HFFc6 (cell line): ENCODE measurements at regions not wholly inside any gene's neighbourhood (a gene's known extent, or its start where the extent isn't known, plus 50 kb on each side); places are given as distances from the start of the nearest gene placed in this dataset.

ENCODE experiments used
- DNase-seq: peaks from one replicate; pipeline ENCODE4 v3.0.0-alpha.2; 2018
- H3K27ac Mint-ChIP-seq: 2 replicates; pipeline ENCODE4 v1.8.0; 2020; ENCODE audit warnings: mild to moderate bottlenecking, mixed read lengths
- H3K27me3 Mint-ChIP-seq: 2 replicates; pipeline ENCODE4 v1.8.0; 2021; ENCODE audit warnings: mild to moderate bottlenecking, moderate library complexity, mixed read lengths; ENCODE audit not compliant: insufficient read depth
- H3K36me3 Mint-ChIP-seq: 2 replicates; pipeline ENCODE4 v1.8.0; 2021; ENCODE audit warnings: low read depth, mixed read lengths
- H3K4me1 Mint-ChIP-seq: 2 replicates; pipeline ENCODE4 v1.8.0; 2020; ENCODE audit warnings: low read depth, mixed read lengths
- H3K4me3 Mint-ChIP-seq: 2 replicates; pipeline ENCODE4 v1.8.0; 2020; ENCODE audit warnings: mild to moderate bottlenecking, moderate library complexity, mixed read lengths
- H3K9me3 Mint-ChIP-seq: 2 replicates; pipeline ENCODE4 v1.8.0; 2020; ENCODE audit warnings: mild to moderate bottlenecking, mixed read lengths
- TF ChIP-seq, protein P1 (sequence below): fragments of 200-600 bp; sonication (generic); IDR thresholded peaks from 2 replicates; pipeline ENCODE4 v1.5.0; 2021; ENCODE audit warnings: antibody characterized with exemption, mild to moderate bottlenecking

GRCh38 chr11:82474876-82475275 is 258.8 kb downstream of the FAM181B start:
- Mint-ChIP-seq H3K9me3 (peaks cover 10% of the 10 kb centered on the region), H3K36me3 (no peaks in the 10 kb centered on the region), H3K4me3 (no peak overlapping the region), H3K27me3 (no peaks in the 10 kb centered on the region), H3K27ac (no peak overlapping the region), H3K4me1 (no peaks in the 10 kb centered on the region)
- TF ChIP-seq, protein P1, sequence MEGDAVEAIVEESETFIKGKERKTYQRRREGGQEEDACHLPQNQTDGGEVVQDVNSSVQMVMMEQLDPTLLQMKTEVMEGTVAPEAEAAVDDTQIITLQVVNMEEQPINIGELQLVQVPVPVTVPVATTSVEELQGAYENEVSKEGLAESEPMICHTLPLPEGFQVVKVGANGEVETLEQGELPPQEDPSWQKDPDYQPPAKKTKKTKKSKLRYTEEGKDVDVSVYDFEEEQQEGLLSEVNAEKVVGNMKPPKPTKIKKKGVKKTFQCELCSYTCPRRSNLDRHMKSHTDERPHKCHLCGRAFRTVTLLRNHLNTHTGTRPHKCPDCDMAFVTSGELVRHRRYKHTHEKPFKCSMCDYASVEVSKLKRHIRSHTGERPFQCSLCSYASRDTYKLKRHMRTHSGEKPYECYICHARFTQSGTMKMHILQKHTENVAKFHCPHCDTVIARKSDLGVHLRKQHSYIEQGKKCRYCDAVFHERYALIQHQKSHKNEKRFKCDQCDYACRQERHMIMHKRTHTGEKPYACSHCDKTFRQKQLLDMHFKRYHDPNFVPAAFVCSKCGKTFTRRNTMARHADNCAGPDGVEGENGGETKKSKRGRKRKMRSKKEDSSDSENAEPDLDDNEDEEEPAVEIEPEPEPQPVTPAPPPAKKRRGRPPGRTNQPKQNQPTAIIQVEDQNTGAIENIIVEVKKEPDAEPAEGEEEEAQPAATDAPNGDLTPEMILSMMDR, result no peak
- no peak for DNase-seq

DNA sequence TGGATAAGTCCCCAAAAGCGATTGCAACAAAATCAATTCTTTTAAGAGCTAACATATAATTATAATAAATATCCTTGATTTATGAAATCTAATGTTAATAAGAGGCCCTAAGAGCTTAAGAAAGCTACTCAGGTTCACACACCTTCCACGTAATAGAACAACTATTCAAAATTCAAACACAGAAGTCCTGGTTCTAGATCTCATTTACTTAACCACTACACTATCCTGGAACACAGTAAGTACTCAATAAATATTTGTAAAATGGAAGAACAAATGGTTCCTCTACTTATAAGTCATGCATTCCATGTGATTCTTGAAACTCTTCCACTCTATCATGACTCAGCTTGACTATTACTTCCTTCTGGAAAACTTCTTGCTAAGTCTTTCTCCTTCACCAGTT is 268.2 kb downstream of the FAM181B start:
- Mint-ChIP-seq H3K4me3 (no peak overlapping the region), H3K9me3 (peaks cover 31% of the 10 kb centered on the region), H3K27me3 (no peaks in the 10 kb centered on the region), H3K27ac (no peak overlapping the region), H3K36me3 (no peaks in the 10 kb centered on the region), H3K4me1 (no peaks in the 10 kb centered on the region)
- TF ChIP-seq, protein P1, result no peak
- no peak for DNase-seq

GRCh38 chr11:82462608-82463242 is 270.9 kb downstream of the FAM181B start:
- Mint-ChIP-seq H3K27ac (no peak overlapping the region), H3K4me3 (no peak overlapping the region), H3K36me3 (no peaks in the 10 kb centered on the region), H3K27me3 (no peaks in the 10 kb centered on the region), H3K9me3 (peaks cover 29% of the 10 kb centered on the region), H3K4me1 (no peaks in the 10 kb centered on the region)
- TF ChIP-seq, protein P1, result no peak
- no peak for DNase-seq

- no peak overlapping the region for H3K4me3 Mint-ChIP-seq
- H3K9me3 Mint-ChIP-seq, result peaks cover 31% of the 10 kb centered on the region
- H3K36me3 Mint-ChIP-seq, result no peaks in the 10 kb centered on the region
- TF ChIP-seq, protein P1, result no peak
- no peaks in the 10 kb centered on the region for H3K4me1 Mint-ChIP-seq
- no peaks in the 10 kb centered on the region; the same call in 1 of the 2 replicates for H3K27me3 Mint-ChIP-seq
- no peak overlapping the region for H3K27ac Mint-ChIP-seq
- no peak for DNase-seq
Measured at GRCh38 chr11:82458761-82459160, 274.9 kb downstream of the FAM181B start.

DNA sequence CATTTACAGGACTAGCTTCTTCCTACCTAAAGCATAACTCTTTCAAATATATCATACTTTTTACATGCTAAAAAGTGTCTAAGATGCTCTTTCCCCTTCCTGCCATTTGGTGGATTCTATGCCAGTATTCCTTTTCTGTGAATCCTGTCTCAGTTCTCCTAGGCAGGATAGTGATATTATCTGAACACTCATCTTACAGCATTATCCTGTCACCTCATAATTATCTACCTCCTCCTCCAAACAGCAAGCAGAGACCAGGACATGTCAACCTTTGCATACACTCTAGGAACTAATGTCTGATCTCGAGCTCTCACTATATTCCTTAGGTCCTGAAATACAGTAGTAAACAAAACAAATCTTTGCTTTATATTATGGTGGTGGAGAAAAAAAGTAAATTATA is 275.5 kb downstream of the FAM181B start:
- H3K27ac Mint-ChIP-seq, result no peak overlapping the region
- no peak for DNase-seq
- no peak overlapping the region for H3K4me3 Mint-ChIP-seq
- no peaks in the 10 kb centered on the region for H3K4me1 Mint-ChIP-seq
- H3K9me3 Mint-ChIP-seq, result peaks cover 30% of the 10 kb centered on the region
- H3K36me3 Mint-ChIP-seq, result no peaks in the 10 kb centered on the region; the same call in 1 of the 2 replicates
- TF ChIP-seq, protein P1, result no peak
- H3K27me3 Mint-ChIP-seq, result no peaks in the 10 kb centered on the region; the same call in 1 of the 2 replicates
